DLD1 (cell line): ENCODE measurements at regions not wholly inside any gene's neighbourhood (a gene's known extent, or its start where the extent isn't known, plus 50 kb on each side); places are given as distances from the start of the nearest gene placed in this dataset.
"Not testable (repeated sequence)": the region's sequence is repeated elsewhere in the genome, so short reads cannot be mapped to it uniquely, and the experiment has no call there.

ENCODE experiments used
- in situ Hi-C: cut with HindIII; loops from 2 replicates; pipeline ENCODE4 v1.10.0; 2017; ENCODE audit warnings: low sequenced_read_pairs

DNA sequence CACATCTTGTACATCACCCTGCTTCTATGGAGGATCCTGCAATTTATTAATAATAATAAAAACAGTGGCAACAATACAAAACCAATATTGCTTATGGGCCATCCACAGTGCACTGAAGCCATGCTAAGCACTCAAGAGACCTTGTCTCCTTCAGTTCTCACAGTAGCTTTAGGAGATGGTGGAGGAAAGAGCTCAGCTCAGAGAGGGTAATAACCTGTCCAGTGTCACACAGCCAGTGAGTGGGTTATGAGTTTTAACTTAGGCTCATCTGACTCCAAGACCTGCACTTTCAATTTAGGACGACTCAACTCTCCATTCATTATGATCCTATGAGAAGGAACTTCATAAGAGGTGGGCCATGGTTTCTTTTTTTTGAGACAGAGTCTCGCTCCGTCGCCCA, 347.6 kb upstream of the RUNX1 start:
- in situ Hi-C loops: no loop called here

DNA sequence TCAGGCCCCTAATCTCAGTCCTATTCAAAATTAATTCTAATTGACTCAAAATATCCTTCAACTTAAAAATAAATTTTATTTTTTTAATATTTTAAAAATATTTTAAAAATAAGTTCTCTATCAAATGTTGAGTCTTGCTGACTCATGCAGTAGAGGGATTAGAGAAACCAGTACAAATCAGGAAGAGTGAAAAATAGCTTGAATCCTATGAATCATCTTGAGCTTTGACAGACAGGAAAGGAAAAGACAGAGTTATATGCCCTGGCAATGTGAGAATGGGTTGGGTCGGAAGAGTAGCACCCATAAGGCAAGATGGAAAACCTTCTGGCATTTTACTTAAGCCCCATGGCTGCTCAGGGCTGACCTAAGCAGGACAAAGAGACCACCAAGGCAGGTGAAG, 346.6 kb upstream of the RUNX1 start:
- in situ Hi-C loops: no loop called here

DNA sequence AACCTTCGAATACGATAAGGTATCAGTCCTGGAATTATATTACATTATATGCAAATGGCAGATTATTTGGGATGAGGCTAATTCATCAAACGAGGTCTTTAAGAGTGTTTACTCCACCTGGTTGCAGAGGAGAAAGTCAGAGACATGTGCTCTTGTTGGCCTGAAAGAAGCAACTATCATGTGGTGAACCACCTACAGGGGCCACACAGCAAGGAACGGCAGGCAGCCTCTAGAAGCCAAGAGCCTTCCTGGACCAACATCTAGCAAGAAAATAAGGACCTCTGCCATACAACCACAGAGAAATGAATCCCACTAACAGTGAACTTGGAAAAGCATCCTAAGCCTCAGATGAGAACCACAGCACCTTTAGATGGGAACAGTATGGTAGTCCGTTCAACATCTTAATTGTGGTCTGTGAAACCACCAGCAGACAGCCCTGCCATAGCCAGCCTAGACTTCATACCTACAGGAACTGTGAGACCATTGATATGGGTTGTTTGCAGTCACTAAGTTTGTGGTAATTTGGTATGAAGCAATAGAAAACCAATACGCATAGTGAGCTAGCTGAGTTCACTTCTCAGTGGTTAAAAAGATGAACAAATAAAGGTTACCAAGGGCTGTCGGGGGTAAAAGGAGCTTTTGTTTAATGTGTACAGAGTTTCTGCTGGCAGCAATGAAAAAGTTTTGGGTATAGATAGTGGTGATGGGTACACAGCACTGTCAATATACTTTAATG, 345.7 kb upstream of the RUNX1 start:
- in situ Hi-C loops: no loop called here

DNA sequence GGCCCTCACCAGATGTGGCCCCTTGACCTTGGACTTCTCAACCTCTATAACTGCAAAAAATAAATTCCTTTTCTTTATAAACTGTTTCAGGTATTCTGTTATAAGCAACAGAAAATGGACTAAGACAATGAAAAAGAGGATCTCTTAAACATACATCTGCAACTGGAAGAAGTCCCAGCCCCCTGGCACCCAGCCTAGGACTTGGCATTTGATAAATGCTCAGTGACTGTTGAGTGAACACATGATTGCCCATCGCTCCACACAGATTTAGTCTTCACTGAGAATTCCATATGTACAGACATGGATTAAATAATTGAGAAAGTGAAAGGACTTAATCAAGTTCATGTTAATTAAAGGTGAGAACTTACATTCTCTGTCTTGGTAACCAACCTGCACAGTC, 344.9 kb upstream of the RUNX1 start:
- in situ Hi-C loops: no loop called here

DNA sequence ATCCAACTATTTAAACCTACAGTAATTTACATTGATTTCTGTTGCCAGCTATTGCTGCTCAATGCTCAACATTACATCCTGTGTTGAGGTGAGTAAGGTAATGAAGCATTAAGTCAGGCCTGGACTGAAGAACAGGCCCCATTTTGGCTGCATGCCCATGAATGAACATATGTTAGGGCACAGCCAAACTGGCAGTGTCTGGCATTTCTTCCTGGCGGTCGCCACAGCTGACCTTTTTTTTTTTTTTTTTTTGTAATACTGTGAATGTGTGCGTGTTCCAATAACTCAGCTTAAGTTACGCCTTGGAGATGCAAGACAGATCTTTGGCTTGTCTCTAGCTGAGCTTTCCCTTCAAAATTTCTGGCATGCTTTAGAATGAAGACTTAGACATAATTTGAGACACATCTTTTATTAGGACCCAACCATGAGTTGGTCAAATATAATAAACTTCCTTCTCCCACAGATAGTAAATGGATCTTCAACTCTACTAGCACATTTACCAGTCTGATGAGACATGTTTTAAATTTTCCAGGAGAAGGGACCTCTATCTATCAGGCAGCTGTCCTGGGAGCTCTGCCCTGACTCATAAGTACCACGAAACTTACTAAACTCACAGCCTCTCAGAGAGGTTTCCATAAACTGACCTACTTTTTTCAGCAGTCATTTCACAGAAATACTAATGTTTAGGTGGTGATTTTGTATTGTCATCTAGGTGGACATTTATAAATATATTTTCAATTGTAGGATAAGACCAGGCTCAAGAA, 341.1 kb upstream of the RUNX1 start:
- in situ Hi-C loops: no loop called here

DNA sequence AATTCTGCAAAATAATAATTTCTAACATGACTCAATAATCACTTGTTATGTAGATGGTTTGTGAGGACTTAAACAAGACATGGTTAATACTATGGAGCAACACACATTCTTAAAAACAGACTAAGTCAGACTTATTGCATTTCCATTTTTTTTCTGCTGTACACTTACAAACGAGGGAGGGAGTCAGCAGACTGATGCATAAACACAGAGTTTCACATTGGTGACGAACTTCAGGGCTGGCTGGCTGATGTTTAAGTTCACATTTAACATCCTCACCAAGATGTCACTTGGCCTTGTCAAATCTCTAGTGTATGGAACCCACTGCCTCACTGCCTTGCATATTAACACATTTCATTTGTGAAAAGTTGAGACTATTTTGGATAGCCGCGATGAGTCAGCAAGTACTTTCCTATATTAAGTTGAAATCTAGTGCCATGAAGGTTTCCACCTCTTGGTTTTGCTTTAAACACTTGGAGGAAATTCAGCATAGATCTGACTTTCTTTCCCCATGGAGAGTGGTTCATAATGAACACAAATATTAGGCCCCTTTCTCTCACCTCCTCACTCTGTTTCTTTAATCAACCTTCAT, 337.5 kb upstream of the RUNX1 start:
- in situ Hi-C loops: no loop called here

DNA sequence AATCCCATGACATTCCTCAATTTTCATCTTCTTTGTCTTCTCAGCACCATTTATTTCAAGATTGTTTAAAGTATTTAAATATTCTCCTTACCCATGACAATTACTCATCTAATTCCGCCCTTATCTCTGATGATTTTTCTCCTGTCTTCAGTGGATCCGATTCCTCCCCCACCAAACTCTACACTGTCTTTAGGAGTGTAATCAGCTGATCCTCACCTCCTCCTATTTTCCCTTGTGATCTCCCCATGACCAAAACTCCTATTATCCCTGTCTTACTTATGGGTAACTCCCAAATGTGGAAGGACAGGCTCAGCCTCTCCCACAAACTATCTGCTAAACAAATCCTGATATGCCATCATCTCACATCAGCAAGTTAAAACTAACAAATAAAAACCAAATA, 335.3 kb upstream of the RUNX1 start:
- in situ Hi-C loops: no loop called here

DNA sequence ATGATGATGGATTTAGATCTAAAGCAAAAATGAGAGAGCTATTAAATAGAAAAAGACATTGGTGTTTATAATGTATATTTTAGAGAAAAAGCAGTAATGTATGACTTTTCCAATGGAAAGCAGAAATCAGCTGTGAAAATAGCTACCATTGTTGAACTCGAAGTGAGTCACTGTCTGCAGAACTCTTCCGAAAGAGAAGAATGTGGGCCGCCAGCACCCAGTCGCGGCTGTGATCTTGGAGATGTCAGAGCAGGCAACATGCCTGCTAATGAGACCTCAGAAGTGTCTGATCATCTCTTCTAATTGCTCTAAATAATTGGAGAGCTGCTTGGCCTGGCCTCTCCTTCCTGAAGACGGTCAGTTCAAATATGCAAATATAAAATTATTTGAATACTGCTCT, 333.6 kb upstream of the RUNX1 start:
- in situ Hi-C loops: no loop called here

DNA sequence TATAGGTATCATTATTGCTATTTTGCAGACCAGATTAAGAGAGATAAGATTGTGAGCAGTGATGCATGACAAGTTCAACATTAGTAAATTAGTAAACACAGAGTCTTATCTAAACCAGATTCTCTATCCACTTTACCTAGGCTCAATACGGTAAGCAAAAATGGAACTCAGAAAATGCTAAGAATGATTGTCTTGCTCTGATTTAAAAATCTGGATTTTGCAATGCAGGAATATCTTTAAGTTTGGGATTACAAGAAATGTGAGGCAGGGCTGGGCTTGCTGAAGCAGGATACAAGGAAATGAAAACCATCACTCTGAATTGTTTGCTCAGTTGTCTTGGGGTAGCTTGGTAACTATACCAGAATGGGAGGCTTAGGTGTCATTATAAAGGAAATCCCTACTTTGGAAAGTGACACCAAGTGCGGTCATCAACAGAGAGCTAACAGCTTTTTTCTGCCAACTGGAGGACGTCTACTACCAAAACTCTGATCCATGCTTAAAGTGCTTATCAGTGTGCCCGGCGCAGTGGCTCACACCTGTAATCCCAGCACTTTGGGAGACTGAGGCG, 332.7 kb upstream of the RUNX1 start:
- in situ Hi-C loops: no loop called here

DNA sequence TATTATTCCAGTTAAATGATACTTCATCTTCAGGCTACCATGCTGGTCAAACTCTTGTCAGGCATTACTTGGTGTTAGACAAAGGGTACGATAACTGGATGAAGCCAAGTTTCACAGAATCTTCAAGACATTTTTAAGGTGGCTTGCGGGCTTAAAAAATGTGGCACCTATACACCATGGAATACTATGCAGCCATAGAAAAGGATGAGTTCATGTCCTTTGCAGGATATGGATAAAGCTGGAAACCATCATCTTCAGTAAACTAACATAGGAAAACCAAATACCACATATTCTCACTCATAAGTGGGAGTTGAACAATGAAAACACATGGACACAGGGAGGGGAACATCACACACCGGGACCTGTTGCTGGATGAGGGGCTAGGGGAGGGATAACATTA, 331.2 kb upstream of the RUNX1 start:
- in situ Hi-C loops: not testable (repeated sequence)

DNA sequence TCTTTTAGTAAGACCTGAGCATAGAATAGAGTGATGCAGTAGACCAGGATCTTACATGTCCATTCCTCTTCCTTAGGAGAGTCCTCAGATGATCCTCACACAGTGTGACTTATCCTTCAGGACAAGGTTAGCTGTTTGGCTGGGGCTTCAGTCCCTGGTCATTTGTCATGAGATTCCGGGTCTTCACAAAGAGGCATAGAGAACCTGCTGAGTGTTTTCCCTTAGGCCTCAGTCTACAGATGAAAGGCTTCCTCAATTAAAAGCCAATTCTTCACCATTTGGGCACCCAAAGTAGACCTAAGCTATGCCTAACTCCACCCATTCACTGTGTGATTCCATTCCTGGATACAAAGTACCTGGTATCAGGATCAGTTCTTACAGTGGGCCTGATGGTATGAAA, 329.8 kb upstream of the RUNX1 start:
- in situ Hi-C loops: no loop called here

DNA sequence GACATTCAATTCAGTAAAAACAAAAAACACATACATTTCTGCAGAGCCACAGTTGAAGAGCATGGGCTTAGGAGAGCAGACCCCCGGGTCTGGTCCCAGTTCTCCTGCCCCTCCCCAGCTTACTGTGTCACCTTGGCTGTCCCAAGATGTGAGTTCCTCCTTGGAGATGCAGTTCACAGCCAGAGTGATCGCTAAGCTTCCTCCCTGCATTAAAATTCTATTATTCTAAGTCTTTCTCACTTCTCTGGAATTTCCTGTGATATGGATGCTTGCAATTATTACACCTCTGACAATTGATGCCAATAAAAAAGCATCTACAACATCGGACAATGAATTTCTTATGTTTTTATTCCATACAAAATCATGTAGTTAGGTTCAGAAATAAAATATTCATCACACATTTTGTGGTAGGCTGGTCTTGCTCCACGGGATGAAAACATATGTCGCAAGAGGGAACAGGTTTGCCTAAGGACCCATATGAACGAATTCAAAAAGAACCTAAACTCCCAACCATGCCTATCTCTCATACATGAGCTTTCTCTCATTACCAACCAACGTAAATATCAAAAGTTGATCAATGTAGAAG, 328.5 kb upstream of the RUNX1 start:
- in situ Hi-C loops: no loop called here

DNA sequence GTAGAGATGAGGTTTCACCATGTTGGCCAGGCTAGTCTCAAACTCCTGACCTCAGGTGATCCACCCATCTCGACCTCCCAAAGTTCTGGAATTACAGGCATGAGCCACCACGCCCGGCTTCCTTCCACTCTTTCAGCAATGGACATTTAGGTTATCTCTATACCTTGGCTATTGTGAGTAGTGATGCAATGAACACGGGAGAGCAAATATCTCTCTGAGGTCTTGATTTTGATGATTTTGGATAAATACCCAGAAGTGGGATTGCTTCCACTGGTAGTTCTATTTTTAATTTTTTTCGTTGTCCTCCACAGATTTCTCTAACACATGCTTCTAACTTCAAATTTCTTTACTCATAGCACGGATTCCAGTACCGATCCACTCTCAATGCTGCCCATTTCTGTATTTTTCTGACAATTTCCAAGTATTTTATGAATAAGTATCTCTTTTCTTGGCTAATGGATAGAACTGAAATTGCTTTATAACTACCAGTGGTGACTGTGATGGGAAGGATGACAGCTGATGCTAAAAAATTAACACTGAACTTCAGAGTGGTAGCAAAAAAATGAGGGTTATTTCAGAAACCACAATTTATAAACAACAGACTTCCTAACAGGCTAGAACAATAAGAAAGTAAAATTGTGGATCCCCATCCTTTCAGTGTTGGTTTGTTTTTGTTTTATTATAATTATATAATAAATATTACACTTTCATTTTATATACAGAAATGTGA, 327.5 kb upstream of the RUNX1 start:
- in situ Hi-C loops: no loop called here

DNA sequence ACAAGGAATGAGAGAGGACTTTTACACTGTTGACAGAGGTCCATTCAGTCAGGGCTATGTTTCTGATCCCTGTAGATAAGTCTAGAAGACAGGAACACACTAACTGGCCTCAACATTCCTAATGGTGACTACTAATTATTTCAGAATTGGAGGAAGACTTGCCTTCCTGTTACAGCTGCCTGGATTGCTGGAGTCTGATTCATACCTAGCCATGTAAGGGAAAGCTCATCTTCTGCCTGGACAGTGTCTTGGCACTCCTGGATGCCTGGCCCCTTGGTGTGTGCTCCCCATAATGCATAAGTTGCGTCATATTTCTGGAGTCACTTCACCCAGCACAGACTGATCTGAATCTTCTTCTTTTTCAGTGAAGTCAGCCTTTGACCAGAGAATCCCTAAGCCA, 326.0 kb upstream of the RUNX1 start:
- in situ Hi-C loops: no loop called here

DNA sequence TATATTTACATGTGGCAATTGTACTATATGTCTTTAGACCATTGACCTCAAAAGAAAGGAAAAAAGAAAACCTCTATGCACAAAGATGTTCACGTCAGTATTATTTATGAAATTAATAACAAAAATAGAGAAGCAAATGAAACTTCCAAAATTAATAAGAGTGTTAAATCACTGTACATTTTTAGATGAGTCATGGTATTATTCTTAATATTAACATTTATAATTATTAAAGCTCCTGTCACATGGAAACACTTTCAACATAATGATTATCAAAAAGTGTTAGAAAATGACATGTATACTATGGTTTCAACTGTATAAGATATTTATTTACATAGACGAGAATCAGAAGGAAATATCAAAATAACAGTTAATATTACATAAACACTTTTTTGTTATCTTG, 324.9 kb upstream of the RUNX1 start:
- in situ Hi-C loops: no loop called here

DNA sequence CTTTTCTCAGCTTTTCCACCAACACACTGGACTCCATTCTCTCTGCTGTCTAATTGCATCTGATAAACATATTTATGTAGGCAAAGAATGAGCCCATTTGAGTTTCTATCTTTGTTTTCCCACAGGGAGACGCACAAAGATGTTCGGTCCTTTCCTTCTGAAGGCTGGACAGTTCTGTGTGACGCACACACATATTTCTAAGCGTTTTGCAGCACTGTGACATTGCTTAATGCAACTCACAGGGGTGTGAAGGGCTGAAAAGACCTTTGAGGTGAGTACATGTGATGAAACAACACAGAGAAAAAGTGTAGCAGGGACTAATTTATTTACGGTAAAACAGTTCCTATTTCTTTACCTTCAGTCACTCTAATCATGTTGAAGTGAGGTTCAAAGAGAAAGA, 323.1 kb upstream of the RUNX1 start:
- in situ Hi-C loops: no loop called here

DNA sequence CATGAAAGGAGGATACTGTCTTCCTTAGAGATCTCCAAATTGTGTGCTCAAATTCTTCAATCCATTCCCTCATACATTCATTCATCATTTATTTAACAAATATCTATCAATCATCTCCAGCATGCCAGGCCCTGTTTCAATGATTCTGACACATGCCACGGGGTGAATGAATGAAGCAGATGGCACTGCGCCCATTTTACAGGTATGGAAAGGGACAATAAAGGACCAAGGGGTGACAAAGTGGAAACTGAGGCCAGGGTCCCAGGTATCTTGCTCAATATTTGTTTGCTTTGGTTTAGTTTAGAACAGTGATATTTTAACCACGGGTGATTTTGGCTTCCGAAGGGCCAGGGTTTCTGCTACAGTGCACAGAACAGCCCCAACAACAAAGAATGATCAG, 321.6 kb upstream of the RUNX1 start:
- in situ Hi-C loops: no loop called here

DNA sequence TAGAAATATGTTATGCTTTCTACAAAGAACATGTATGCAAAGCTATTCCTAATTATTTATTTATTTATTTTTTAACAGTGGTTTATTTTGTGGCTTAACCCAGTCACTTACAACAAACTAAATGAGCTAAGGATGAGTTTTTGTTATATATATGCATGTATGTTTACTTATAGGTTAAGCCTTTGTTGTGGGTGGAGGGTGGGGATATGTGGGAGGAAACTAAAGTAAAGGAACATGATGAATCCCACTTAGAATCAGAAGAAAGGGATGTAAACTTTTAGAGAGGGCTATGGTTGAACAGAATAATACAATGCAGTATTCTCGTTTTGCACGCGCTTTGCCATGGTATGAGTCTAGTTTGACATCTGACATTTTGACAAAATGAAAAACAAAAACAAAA, 321.0 kb upstream of the RUNX1 start:
- in situ Hi-C loops: no loop called here

DNA sequence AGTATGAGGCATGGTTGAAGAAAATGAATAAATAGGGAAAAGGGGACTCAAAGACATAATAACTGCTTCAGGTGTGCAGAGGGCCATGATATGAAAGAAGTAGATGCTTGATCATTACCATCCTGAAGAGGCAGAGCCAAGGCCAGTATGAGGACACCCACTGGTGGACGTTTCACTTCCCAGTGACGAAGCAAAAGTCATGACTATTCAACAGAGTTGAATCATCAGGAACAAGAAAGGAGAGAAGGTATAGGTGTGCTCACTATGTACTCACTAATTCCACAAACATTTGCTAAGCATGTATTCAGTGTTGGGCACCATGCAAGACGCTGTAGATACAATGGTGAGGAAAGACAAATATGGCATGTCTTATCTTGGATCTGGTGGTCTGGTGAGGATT, 319.2 kb upstream of the RUNX1 start:
- in situ Hi-C loops: no loop called here

DNA sequence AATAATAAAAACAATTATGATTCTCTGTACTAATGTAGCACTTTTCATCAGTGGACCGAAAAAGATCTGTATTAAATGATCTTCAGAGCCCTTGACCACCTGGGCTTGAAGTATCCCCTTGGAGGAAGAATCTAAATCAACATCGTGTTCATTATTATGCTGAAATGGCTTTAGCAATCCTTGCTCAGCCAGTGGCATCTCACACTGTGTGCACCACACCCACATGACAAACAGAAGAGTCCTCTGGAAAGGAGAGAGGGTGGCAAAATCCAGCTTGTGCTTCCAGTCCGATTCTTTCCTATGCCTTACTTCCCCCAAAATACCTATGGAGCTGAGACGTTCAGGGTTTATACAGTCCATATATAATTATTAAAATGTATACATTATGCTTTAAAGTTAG, 318.5 kb upstream of the RUNX1 start:
- in situ Hi-C loops: no loop called here
